ENCODE measurements at regions not wholly inside any gene's neighbourhood (a gene's known extent, or its start where the extent isn't known, plus 50 kb on each side); places are given as distances from the start of the nearest gene placed in this dataset.
"Not testable (repeated sequence)": the region's sequence is repeated elsewhere in the genome, so short reads cannot be mapped to it uniquely, and the experiment has no call there.

GRCh38 chr6:27002447-27002846 is 245.1 kb upstream of the PRSS16 start:
- H3K4me1 Mint-ChIP-seq = no peaks in the 10 kb centered on the region
- no peak overlapping the region for H3K4me3 Mint-ChIP-seq
- Histone ChIP-seq H3K27me3 (ENCODE audit: control insufficient read depth in 2 of 2, insufficient read depth in 2 of 2, low read length in 2 of 2) (no peaks in the 10 kb centered on the region), H4K20me1 (ENCODE audit: insufficient read depth, low read length) (no peaks in the 10 kb centered on the region), H3K36me3 (replicated peaks in 1 of 2; ENCODE audit: control insufficient read depth in 1 of 2, insufficient read depth in 2 of 2, low read length in 2 of 2) (no peaks in the 10 kb centered on the region), H3K4me3 (replicated peaks in 1 of 3; ENCODE audit: low read depth in 2 of 3, low read length in 3 of 3) (no peak overlapping the region), H3K4me2 (replicated peaks; ENCODE audit: extremely low read depth, low read length, poor library complexity, severe bottlenecking) (no peak overlapping the region), H3K4me1 (ENCODE audit: control insufficient read depth in 1 of 2, insufficient read depth in 2 of 2, low read length in 2 of 2) (no peaks in the 10 kb centered on the region), H3K27ac (ENCODE audit: low read depth in 1 of 2, low read length in 2 of 2) (no peak overlapping the region), H2AFZ (ENCODE audit: insufficient read depth, low read depth, low read length, poor library complexity, severe bottlenecking) (no peak overlapping the region), H3K79me2 (ENCODE audit: insufficient read depth, low read length) (no peaks in the 10 kb centered on the region), H3K9ac (ENCODE audit: insufficient read depth, low read length, poor library complexity, severe bottlenecking) (no peak overlapping the region), H3K9me3 (replicated peaks in 1 of 2; ENCODE audit: control insufficient read depth in 1 of 2, insufficient read depth in 1 of 2, low read length in 2 of 2) (peaks cover 8 to 11% of the 10 kb centered on the region in 2 donors)
- DNase-seq = no peak
- 95% methylated on average over 4 of the region's 15 CpGs for WGBS (ENCODE audit: insufficient coverage)
- peaks cover 4 to 12% (median 5%) of the 10 kb centered on the region in 7 donors for H3K9me3 Mint-ChIP-seq
- no peaks in the 10 kb centered on the region for H3K27me3 Mint-ChIP-seq (ENCODE audit: low read depth in 3 of 3)
- intact Hi-C loops (cut with micrococcal nuclease) = no loop called here
- H3K27ac Mint-ChIP-seq = no peak overlapping the region
- H3K36me3 Mint-ChIP-seq = no peaks in the 10 kb centered on the region
- no peak for TF ChIP-seq CTCF (IDR thresholded peaks at IDR 0.05)

GRCh38 chr6:27007020-27007419 is 240.5 kb upstream of the PRSS16 start:
- TF ChIP-seq CTCF (IDR thresholded peaks at IDR 0.05) = no peak
- WGBS (ENCODE audit: insufficient coverage) = 40% methylated on average over 2 of the region's 2 CpGs
- H3K27me3 Mint-ChIP-seq (ENCODE audit: low read depth in 3 of 3) = no peaks in the 10 kb centered on the region
- Histone ChIP-seq H3K9me3 (replicated peaks in 1 of 2; ENCODE audit: control insufficient read depth in 1 of 2, insufficient read depth in 1 of 2, low read length in 2 of 2) (peaks cover 17 to 20% of the 10 kb centered on the region in 2 donors), H3K27me3 (ENCODE audit: control insufficient read depth in 2 of 2, insufficient read depth in 2 of 2, low read length in 2 of 2) (no peaks in the 10 kb centered on the region), H3K4me2 (replicated peaks; ENCODE audit: extremely low read depth, low read length, poor library complexity, severe bottlenecking) (no peak overlapping the region), H2AFZ (ENCODE audit: insufficient read depth, low read depth, low read length, poor library complexity, severe bottlenecking) (no peak overlapping the region), H3K4me3 (replicated peaks in 1 of 3; ENCODE audit: low read depth in 2 of 3, low read length in 3 of 3) (no peak overlapping the region), H3K9ac (ENCODE audit: insufficient read depth, low read length, poor library complexity, severe bottlenecking) (no peak overlapping the region), H3K36me3 (replicated peaks in 1 of 2; ENCODE audit: control insufficient read depth in 1 of 2, insufficient read depth in 2 of 2, low read length in 2 of 2) (no peaks in the 10 kb centered on the region), H4K20me1 (ENCODE audit: insufficient read depth, low read length) (no peaks in the 10 kb centered on the region), H3K4me1 (ENCODE audit: control insufficient read depth in 1 of 2, insufficient read depth in 2 of 2, low read length in 2 of 2) (no peaks in the 10 kb centered on the region), H3K27ac (ENCODE audit: low read depth in 1 of 2, low read length in 2 of 2) (no peak overlapping the region), H3K79me2 (ENCODE audit: insufficient read depth, low read length) (no peaks in the 10 kb centered on the region)
- no peaks in the 10 kb centered on the region for H3K4me1 Mint-ChIP-seq
- no peak for DNase-seq
- no peak overlapping the region for H3K4me3 Mint-ChIP-seq
- peaks cover 16 to 40% (median 23%) of the 10 kb centered on the region in 7 donors for H3K9me3 Mint-ChIP-seq
- H3K27ac Mint-ChIP-seq = no peak overlapping the region
- no peaks in the 10 kb centered on the region for H3K36me3 Mint-ChIP-seq
- intact Hi-C loops (cut with micrococcal nuclease) = no loop called here

GRCh38 chr6:27008613-27009012 is 238.9 kb upstream of the PRSS16 start:
- WGBS (ENCODE audit: insufficient coverage) = 95% methylated on average over 9 of the region's 10 CpGs
- not testable (repeated sequence) for H3K36me3 Mint-ChIP-seq

More at GRCh38 chr6:27008613-27009012, 238.9 kb upstream of the PRSS16 start:
- H3K9ac ChIP-seq (ENCODE audit: insufficient read depth, low read length, poor library complexity, severe bottlenecking); H3K4me3 Mint-ChIP-seq; H3K27ac ChIP-seq (ENCODE audit: low read depth in 1 of 2, low read length in 2 of 2); H3K36me3 ChIP-seq (replicated peaks in 1 of 2; ENCODE audit: control insufficient read depth in 1 of 2, insufficient read depth in 2 of 2, low read length in 2 of 2); intact Hi-C loops (cut with micrococcal nuclease); H3K27me3 ChIP-seq (ENCODE audit: control insufficient read depth in 2 of 2, insufficient read depth in 2 of 2, low read length in 2 of 2); H3K27me3 Mint-ChIP-seq (ENCODE audit: low read depth in 3 of 3); H3K27ac Mint-ChIP-seq; H2AFZ ChIP-seq (ENCODE audit: insufficient read depth, low read depth, low read length, poor library complexity, severe bottlenecking); H3K4me1 ChIP-seq (ENCODE audit: control insufficient read depth in 1 of 2, insufficient read depth in 2 of 2, low read length in 2 of 2); H3K4me1 Mint-ChIP-seq; H3K4me3 ChIP-seq (replicated peaks in 1 of 3; ENCODE audit: low read depth in 2 of 3, low read length in 3 of 3); DNase-seq; H3K4me2 ChIP-seq (replicated peaks; ENCODE audit: extremely low read depth, low read length, poor library complexity, severe bottlenecking); H4K20me1 ChIP-seq (ENCODE audit: insufficient read depth, low read length); H3K79me2 ChIP-seq (ENCODE audit: insufficient read depth, low read length): not testable (repeated sequence)
- peaks cover 20 to 38% (median 26%) of the 10 kb centered on the region in 7 donors for H3K9me3 Mint-ChIP-seq
- peaks cover 17 to 20% of the 10 kb centered on the region in 2 donors for H3K9me3 ChIP-seq (replicated peaks in 1 of 2; ENCODE audit: control insufficient read depth in 1 of 2, insufficient read depth in 1 of 2, low read length in 2 of 2)
